Activated naive CD8-positive, alpha-beta T cell treated with anti-CD3 and anti-CD28 coated beads, Interleukin-2, amount 50 U/mL, for 16 hours (primary cell): ENCODE measurements at regions not wholly inside any gene's neighbourhood (a gene's known extent, or its start where the extent isn't known, plus 50 kb on each side); places are given as distances from the start of the nearest gene placed in this dataset.

ENCODE experiments used
- DNase-seq: peaks from one replicate; pipeline ENCODE4 v3.0.0-alpha.2; 2020; ENCODE audit warnings: low read depth, low spot score

GRCh38 chr3:188095431-188095830 lies 58.5 kb upstream of the LPP start:
- DNase-seq = no peak

GRCh38 chr3:188097791-188098190 lies 56.2 kb upstream of the LPP start:
- no peak for DNase-seq

DNA sequence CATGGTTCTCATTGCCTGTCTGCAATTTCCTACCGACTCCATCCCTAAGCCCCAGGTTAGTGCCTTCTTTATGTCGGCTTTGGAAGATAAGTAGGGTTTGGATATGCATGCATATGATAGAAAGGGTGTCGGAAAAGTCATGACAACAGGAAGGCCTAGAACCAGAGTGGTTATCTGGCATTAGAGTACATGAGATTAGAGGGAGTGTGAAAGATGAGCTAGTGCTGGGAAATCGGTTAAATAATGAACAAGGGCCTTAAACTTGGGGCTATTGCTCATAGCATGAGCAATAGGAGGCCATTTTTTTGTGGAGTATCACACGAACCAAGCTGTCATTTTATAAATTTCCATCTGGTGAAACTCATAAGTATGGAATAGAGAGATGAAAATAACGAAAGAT lies 54.0 kb upstream of the LPP start:
- DNase-seq = no peak

GRCh38 chr3:188102861-188103547 lies 51.0 kb upstream of the LPP start:
- DNase-seq = no peak

- no peak for DNase-seq
These were observed 49.9 kb upstream of the LPP start for GRCh38 chr3:188104050-188104449.
